ENCODE measurements at regions not wholly inside any gene's neighbourhood (a gene's known extent, or its start where the extent isn't known, plus 50 kb on each side); places are given as distances from the start of the nearest gene placed in this dataset.

GRCh38 chrX:96382018-96382417 is 302.6 kb upstream of the DIAPH2 start:
- no peak for TF ChIP-seq CTCF (IDR thresholded peaks at IDR 0.05; ENCODE audit: borderline replicate concordance, insufficient read depth, low read depth, low read length)
- no peak overlapping the region for H3K4me3 ChIP-seq (ENCODE audit: low read depth, low read length)

- TF ChIP-seq CTCF (IDR thresholded peaks at IDR 0.05; ENCODE audit: borderline replicate concordance, insufficient read depth, low read depth, low read length) = no peak
- H3K4me3 ChIP-seq (ENCODE audit: low read depth, low read length) = no peak overlapping the region
Observed at GRCh38 chrX:96383428-96383827, 301.2 kb upstream of the DIAPH2 start.

- TF ChIP-seq CTCF (IDR thresholded peaks at IDR 0.05; ENCODE audit: borderline replicate concordance, insufficient read depth, low read depth, low read length) = no peak
Observed at GRCh38 chrX:96386325-96386724, 298.3 kb upstream of the DIAPH2 start.

GRCh38 chrX:96386981-96387380 is 297.7 kb upstream of the DIAPH2 start:
- H3K4me3 ChIP-seq (ENCODE audit: low read depth, low read length) = no peak overlapping the region
- TF ChIP-seq CTCF (IDR thresholded peaks at IDR 0.05; ENCODE audit: borderline replicate concordance, insufficient read depth, low read depth, low read length) = no peak

More at GRCh38 chrX:96386325-96386724, 298.3 kb upstream of the DIAPH2 start:
- H3K4me3 ChIP-seq (ENCODE audit: low read depth, low read length) = no peak overlapping the region

GRCh38 chrX:96387801-96388200 is 296.8 kb upstream of the DIAPH2 start:
- no peak overlapping the region for H3K4me3 ChIP-seq (ENCODE audit: low read depth, low read length)
- no peak for TF ChIP-seq CTCF (IDR thresholded peaks at IDR 0.05; ENCODE audit: borderline replicate concordance, insufficient read depth, low read depth, low read length)

- no peak overlapping the region for H3K4me3 ChIP-seq (ENCODE audit: low read depth, low read length)
- no peak for TF ChIP-seq CTCF (IDR thresholded peaks at IDR 0.05; ENCODE audit: borderline replicate concordance, insufficient read depth, low read depth, low read length)
Observed at GRCh38 chrX:96389281-96390047, 295.2 kb upstream of the DIAPH2 start.

GRCh38 chrX:96394598-96394997 is 290.0 kb upstream of the DIAPH2 start:
- no peak for TF ChIP-seq CTCF (IDR thresholded peaks at IDR 0.05; ENCODE audit: borderline replicate concordance, insufficient read depth, low read depth, low read length)
- H3K4me3 ChIP-seq (ENCODE audit: low read depth, low read length) = no peak overlapping the region

All from GM12875 (cell line).